IMR-90 (cell line): ENCODE measurements at regions not wholly inside any gene's neighbourhood (a gene's known extent, or its start where the extent isn't known, plus 50 kb on each side); places are given as distances from the start of the nearest gene placed in this dataset.

Experiments used
- ATAC-seq: fragments of 200-7000 bp; cut with Tn5 transposase; 2 replicates; pipeline ENCODE4 v1.9.1; 2020; ENCODE audit warnings: low read depth, mild to moderate bottlenecking, moderate library complexity
- BruUV-seq: library from RNA; stranded (reverse); fragments of 400-500 nt; replicated peaks from 2 replicates; lab custom pipeline; 2021; lab: Mats Ljungman, UMichigan
- CTCF ChIA-PET: fragments of 300-600 bp; formaldehyde crosslinking; extraction: SDS; loops from one replicate; lab custom pipeline; 2021; ENCODE audit warnings: antibody characterized with exemption; lab: Yijun Ruan, JAX
- POLR2A ChIA-PET: fragments of 300-600 bp; sonication (Branson Sonifier 250); formaldehyde crosslinking; loops from one replicate; lab custom pipeline; 2022; ENCODE audit warnings: antibody characterized with exemption; ENCODE audit not compliant: unreplicated experiment; lab: Charles Lee
- DNase-seq: peaks from one replicate; pipeline ENCODE4 v3.0.0; 2013
- H2AFZ ChIP-seq: replicated peaks from 2 replicates; pipeline ENCODE3; 2013; ENCODE audit warnings: low read length, mild to moderate bottlenecking; ENCODE audit not compliant: poor library complexity
- H2AK5ac ChIP-seq: 2 replicates; pipeline ENCODE4 v1.6.1; 2013; ENCODE audit warnings: low read depth, low read length, inconsistent platforms
- H2AK9ac ChIP-seq: replicated peaks from 2 replicates; pipeline ENCODE3; 2013; ENCODE audit warnings: mild to moderate bottlenecking, low read depth, low read length, moderate library complexity; ENCODE audit not compliant: poor library complexity
- H2BK120ac ChIP-seq: 2 replicates; pipeline ENCODE4 v1.6.1; 2013; ENCODE audit warnings: low read depth, low read length, inconsistent platforms
- H2BK15ac ChIP-seq: 3 replicates; pipeline ENCODE4 v1.6.1; 2013; ENCODE audit warnings: low read depth, low read length, inconsistent platforms
- H2BK20ac ChIP-seq: 2 replicates; pipeline ENCODE4 v1.6.1; 2013; ENCODE audit warnings: low read depth, mild to moderate bottlenecking, inconsistent platforms, low read length, moderate library complexity
- H2BK5ac ChIP-seq: 2 replicates; pipeline ENCODE4 v1.6.1; 2013; ENCODE audit warnings: mild to moderate bottlenecking, low read depth, low read length, inconsistent platforms; ENCODE audit not compliant: poor library complexity, severe bottlenecking
- H3K14ac ChIP-seq: replicated peaks from 2 replicates; pipeline ENCODE4 v1.6.1; 2013; ENCODE audit warnings: low read depth, low read length, inconsistent platforms
- H3K18ac ChIP-seq: 2 replicates; pipeline ENCODE4 v1.6.1; 2013; ENCODE audit warnings: low read depth, low read length, control low read depth
- H3K23ac ChIP-seq: 2 replicates; pipeline ENCODE4 v1.6.1; 2013; ENCODE audit warnings: low read depth, low read length, inconsistent platforms
- H3K27ac ChIP-seq: 2 replicates; pipeline ENCODE4 v1.5.1; 2013; ENCODE audit warnings: mild to moderate bottlenecking, control low read depth, low read length; ENCODE audit not compliant: insufficient read depth
- H3K27me3 ChIP-seq: 2 replicates; pipeline ENCODE4 v1.6.1; 2013; ENCODE audit warnings: low read length; ENCODE audit not compliant: control insufficient read depth, insufficient read depth
- H3K36me3 ChIP-seq: 2 replicates; pipeline ENCODE4 v1.6.1; 2013; ENCODE audit warnings: low read length, mixed read lengths; ENCODE audit not compliant: control insufficient read depth, insufficient read depth
- H3K4ac ChIP-seq: 2 replicates; pipeline ENCODE4 v1.6.1; 2013; ENCODE audit warnings: low read depth, low read length, inconsistent platforms
- H3K4me1 ChIP-seq: 2 replicates; pipeline ENCODE4 v1.6.1; 2013; ENCODE audit warnings: low read length, mixed read lengths; ENCODE audit not compliant: control insufficient read depth, insufficient read depth
- H3K4me2 ChIP-seq: 2 replicates; pipeline ENCODE4 v1.6.1; 2013; ENCODE audit warnings: low read depth, mild to moderate bottlenecking, control low read depth, low read length, moderate library complexity
- H3K4me3 ChIP-seq: 2 replicates; pipeline ENCODE4 v1.5.1; 2013; ENCODE audit warnings: low read depth, mild to moderate bottlenecking, control low read depth, low read length, moderate library complexity; ENCODE audit not compliant: insufficient read depth
- H3K56ac ChIP-seq: 2 replicates; pipeline ENCODE4 v1.6.1; 2013; ENCODE audit warnings: low read length, inconsistent platforms; ENCODE audit not compliant: insufficient read depth; ENCODE audit errors: extremely low read depth
- H3K79me1 ChIP-seq, 2 experiments: 2 replicates each; pipeline ENCODE4 v1.6.1; 2013; ENCODE audit warnings: low read length in 2 of 2, inconsistent platforms in 1 of 2, low read depth in 1 of 2
- H3K9ac ChIP-seq: 2 replicates; pipeline ENCODE4 v1.6.1; 2013; ENCODE audit warnings: low read depth, low read length, control low read depth
- H3K9me1 ChIP-seq: 2 replicates; pipeline ENCODE4 v1.6.1; 2013; ENCODE audit warnings: low read length, inconsistent platforms; ENCODE audit not compliant: insufficient read depth
- H3K9me3 ChIP-seq: 2 replicates; pipeline ENCODE4 v1.6.1; 2013; ENCODE audit warnings: low read length; ENCODE audit not compliant: control insufficient read depth, insufficient read depth
- H4K20me1 ChIP-seq: 2 replicates; pipeline ENCODE4 v1.6.1; 2013; ENCODE audit warnings: low read length, inconsistent platforms; ENCODE audit not compliant: insufficient read depth
- H4K5ac ChIP-seq: 2 replicates; pipeline ENCODE4 v1.6.1; 2013; ENCODE audit warnings: mild to moderate bottlenecking, low read depth, low read length, control low read depth
- H4K8ac ChIP-seq, 2 experiments: 2 replicates each; pipeline ENCODE4 v1.6.1; 2013; ENCODE audit warnings: low read depth in 2 of 2, low read length in 2 of 2, control low read depth in 1 of 2, inconsistent platforms in 1 of 2
- H4K91ac ChIP-seq: 2 replicates; pipeline ENCODE4 v1.6.1; 2013; ENCODE audit warnings: low read depth, low read length, inconsistent platforms; ENCODE audit not compliant: insufficient read depth
- NFE2L2 ChIP-seq: fragments of 150-350 bp; IDR thresholded peaks from 2 replicates; pipeline ENCODE4 v1.6.1; 2016; ENCODE audit warnings: low read depth, mild to moderate bottlenecking, low read length
- RCOR1 ChIP-seq: IDR thresholded peaks from 2 replicates; pipeline ENCODE4 v1.6.1; 2012; ENCODE audit warnings: mild to moderate bottlenecking, low read length, improper control_type of control experiment; ENCODE audit not compliant: insufficient replicate concordance
- RFX5 ChIP-seq: IDR thresholded peaks from 2 replicates; pipeline ENCODE4 v1.8.0; 2012; ENCODE audit warnings: low read depth, mild to moderate bottlenecking, low read length, moderate library complexity
- SMC3 ChIP-seq: fragments of 150-350 bp; IDR thresholded peaks from 2 replicates; pipeline ENCODE4 v1.6.1; 2016; ENCODE audit warnings: low read depth, mild to moderate bottlenecking, antibody characterized with exemption, low read length, moderate library complexity
- WGBS, 2 experiments: methylation state at CpG; one replicate each; pipeline versions ENCODE4 v1.1.5 to v1.1.7; 2013; ENCODE audit warnings: missing lambda C conversion rate in 2 of 2; ENCODE audit not compliant: insufficient read length in 1 of 2; ENCODE audit errors: extremely low coverage in 2 of 2; 5-methylcytosine and 5-hydroxymethylcytosine counted together
- dilution Hi-C: fragments of 300-500 bp; cut with HindIII; formaldehyde crosslinking; loops from one replicate; pipeline ENCODE4 v1.14.3; 2018; ENCODE audit warnings: low sequenced_read_pairs; ENCODE audit not compliant: unreplicated experiment
- in situ Hi-C: fragments of 300-500 bp; cut with MboI; formaldehyde crosslinking; loops from 3 replicates; pipeline ENCODE4 v1.14.3; 2019; ENCODE audit warnings: low sequenced_read_pairs, inconsistent platforms, mixed read lengths
- intact Hi-C: fragments of 100-400 bp; cut with micrococcal nuclease; formaldehyde crosslinking; loops from 2 replicates; pipeline ENCODE4 v1.10.0; 2022
- TF ChIP-seq, protein P1 (sequence below): fragments of 150-350 bp; IDR thresholded peaks from 2 replicates; pipeline ENCODE4 v1.6.1; 2017; ENCODE audit warnings: mild to moderate bottlenecking, antibody characterized with exemption, low read length, low read depth
- TF ChIP-seq, protein P2 (sequence below): conservative IDR thresholded peaks from 2 replicates; pipeline ENCODE4 v1.5.1; 2012; ENCODE audit warnings: mild to moderate bottlenecking, low read depth, low read length, improper control_type of control experiment

GRCh38 chr2:58429014-58429875 is 188.1 kb upstream of the FANCL start:
- ATAC-seq (no peak), DNase-seq (no peak)
- in situ Hi-C loops = loop anchor here (25.0 kb wide), 1 partner anchor 292 kb away; no protein-coding TSS in a partner anchor
- H3K9me1 ChIP-seq = no peaks in the 10 kb centered on the region
- peak overlapping the region; percentile 38 for H2AFZ ChIP-seq
- no peak overlapping the region for H2AK5ac ChIP-seq
- no peak overlapping the region for H4K5ac ChIP-seq
- no peak overlapping the region for H2BK120ac ChIP-seq
- H2BK20ac ChIP-seq = no peak overlapping the region
- H2AK9ac ChIP-seq = no peak overlapping the region
- no peak overlapping the region for H2BK5ac ChIP-seq
- no peak for TF ChIP-seq SMC3
- TF ChIP-seq, protein P1, sequence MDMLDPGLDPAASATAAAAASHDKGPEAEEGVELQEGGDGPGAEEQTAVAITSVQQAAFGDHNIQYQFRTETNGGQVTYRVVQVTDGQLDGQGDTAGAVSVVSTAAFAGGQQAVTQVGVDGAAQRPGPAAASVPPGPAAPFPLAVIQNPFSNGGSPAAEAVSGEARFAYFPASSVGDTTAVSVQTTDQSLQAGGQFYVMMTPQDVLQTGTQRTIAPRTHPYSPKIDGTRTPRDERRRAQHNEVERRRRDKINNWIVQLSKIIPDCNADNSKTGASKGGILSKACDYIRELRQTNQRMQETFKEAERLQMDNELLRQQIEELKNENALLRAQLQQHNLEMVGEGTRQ = no peak
- TF ChIP-seq RCOR1 = no peak
- no peak for TF ChIP-seq RFX5
- no peak for TF ChIP-seq NFE2L2
- TF ChIP-seq, protein P2, sequence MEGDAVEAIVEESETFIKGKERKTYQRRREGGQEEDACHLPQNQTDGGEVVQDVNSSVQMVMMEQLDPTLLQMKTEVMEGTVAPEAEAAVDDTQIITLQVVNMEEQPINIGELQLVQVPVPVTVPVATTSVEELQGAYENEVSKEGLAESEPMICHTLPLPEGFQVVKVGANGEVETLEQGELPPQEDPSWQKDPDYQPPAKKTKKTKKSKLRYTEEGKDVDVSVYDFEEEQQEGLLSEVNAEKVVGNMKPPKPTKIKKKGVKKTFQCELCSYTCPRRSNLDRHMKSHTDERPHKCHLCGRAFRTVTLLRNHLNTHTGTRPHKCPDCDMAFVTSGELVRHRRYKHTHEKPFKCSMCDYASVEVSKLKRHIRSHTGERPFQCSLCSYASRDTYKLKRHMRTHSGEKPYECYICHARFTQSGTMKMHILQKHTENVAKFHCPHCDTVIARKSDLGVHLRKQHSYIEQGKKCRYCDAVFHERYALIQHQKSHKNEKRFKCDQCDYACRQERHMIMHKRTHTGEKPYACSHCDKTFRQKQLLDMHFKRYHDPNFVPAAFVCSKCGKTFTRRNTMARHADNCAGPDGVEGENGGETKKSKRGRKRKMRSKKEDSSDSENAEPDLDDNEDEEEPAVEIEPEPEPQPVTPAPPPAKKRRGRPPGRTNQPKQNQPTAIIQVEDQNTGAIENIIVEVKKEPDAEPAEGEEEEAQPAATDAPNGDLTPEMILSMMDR = no peak
- H3K4ac ChIP-seq = no peak overlapping the region
- H3K27ac ChIP-seq = no peak overlapping the region
- no peak overlapping the region for H3K18ac ChIP-seq
- intact Hi-C loops = no loop called here
- no peaks in the 10 kb centered on the region for H4K20me1 ChIP-seq
- ChIA-PET POLR2A (no interaction called here), CTCF (no interaction called here)
- no peaks in the 10 kb centered on the region for H3K36me3 ChIP-seq
- no peak overlapping the region for H3K23ac ChIP-seq
- H3K56ac ChIP-seq = no peak overlapping the region
- dilution Hi-C loops = no loop called here
- no peak overlapping the region for H4K91ac ChIP-seq
- no peak overlapping the region for H4K8ac ChIP-seq
- no peaks in the 10 kb centered on the region for H3K9me3 ChIP-seq
- H3K4me1 ChIP-seq = no peaks in the 10 kb centered on the region
- WGBS, 2 experiments = 0% methylated on average over 1 of the region's 13 CpGs; no CpG with 5 or more reads in 1 of the 2 experiments
- H3K9ac ChIP-seq = no peak overlapping the region
- H2BK15ac ChIP-seq = no peak overlapping the region
- H3K27me3 ChIP-seq = peaks cover 7% of the 10 kb centered on the region
- BruUV-seq = no TSS peak
- no peak overlapping the region; the same call in 1 of the 2 replicates for H3K4me3 ChIP-seq
- H3K4me2 ChIP-seq = no peak overlapping the region
- no peaks in the 10 kb centered on the region for H3K79me1 ChIP-seq
- no peak overlapping the region for H3K14ac ChIP-seq
